Erythroblast (primary cell): ENCODE measurements at regions not wholly inside any gene's neighbourhood (a gene's known extent, or its start where the extent isn't known, plus 50 kb on each side); places are given as distances from the start of the nearest gene placed in this dataset.

ENCODE experiments used
- GATA1 ChIP-seq: IDR thresholded peaks from 2 replicates; pipeline ENCODE4 v1.6.1; 2011; ENCODE audit warnings: low read depth, mild to moderate bottlenecking, control low read depth, low read length, moderate library complexity
- POLR2A ChIP-seq: IDR thresholded peaks from 2 replicates; pipeline ENCODE4 v1.6.1; 2011; ENCODE audit warnings: mild to moderate bottlenecking, low read length

- TF ChIP-seq POLR2A (no peak), GATA1 (no peak)
Measured at GRCh38 chr12:19066475-19067001, 63.0 kb upstream of the PLEKHA5 start.
